H7 (cell line): ENCODE measurements at regions not wholly inside any gene's neighbourhood (a gene's known extent, or its start where the extent isn't known, plus 50 kb on each side); places are given as distances from the start of the nearest gene placed in this dataset.
"Not testable (repeated sequence)": the region's sequence is repeated elsewhere in the genome, so short reads cannot be mapped to it uniquely, and the experiment has no call there.

Experiments
- DNase-seq: peaks from one replicate; pipeline ENCODE4 v3.0.0; 2012
- H3K27me3 ChIP-seq: 2 replicates; pipeline ENCODE4 v1.6.0; 2011; ENCODE audit warnings: mild to moderate bottlenecking, low read length; ENCODE audit not compliant: control insufficient read depth, insufficient read depth
- H3K36me3 ChIP-seq: replicated peaks from 2 replicates; pipeline ENCODE4 v1.5.1; 2011; ENCODE audit warnings: low read length; ENCODE audit not compliant: control insufficient read depth, insufficient read depth
- H3K4me3 ChIP-seq: 2 replicates; pipeline ENCODE4 v1.5.1; 2011; ENCODE audit warnings: low read depth, mild to moderate bottlenecking, control low read depth, low read length, moderate library complexity; ENCODE audit not compliant: insufficient read depth

DNA sequence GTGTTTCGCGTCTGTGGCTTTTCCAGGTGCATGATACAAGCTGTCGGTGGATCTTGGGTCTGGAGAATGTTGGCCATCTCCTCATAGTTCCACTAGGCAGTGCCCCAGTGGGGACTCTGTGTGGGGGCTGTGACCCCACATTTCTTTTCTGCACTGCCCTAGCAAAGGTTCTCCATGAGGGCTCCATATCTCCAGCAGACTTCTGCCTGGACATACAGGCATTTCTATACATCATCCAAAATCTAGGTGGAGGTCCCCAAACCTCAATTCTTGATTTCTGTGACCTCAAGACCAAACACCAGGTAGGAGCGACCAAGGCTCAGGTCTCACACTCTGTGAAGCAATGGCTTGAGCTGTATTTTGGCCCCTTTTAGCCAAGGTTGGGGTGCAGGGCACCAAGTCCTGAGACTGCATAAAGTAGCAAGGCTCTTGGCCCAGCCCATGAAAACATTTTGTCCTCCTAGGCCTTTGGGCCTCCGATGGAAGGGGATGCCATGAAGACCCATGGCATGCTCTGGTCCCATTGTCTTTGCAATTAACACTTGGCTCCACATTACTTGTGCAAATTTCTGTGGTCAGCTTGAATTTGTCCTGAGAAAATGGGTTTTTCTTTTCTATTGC lies 615.3 kb downstream of the ZBBX start:
- no peak for DNase-seq
- Histone ChIP-seq H3K27me3 (no peaks in the 10 kb centered on the region), H3K4me3 (no peak overlapping the region), H3K36me3 (no peaks in the 10 kb centered on the region)

DNA sequence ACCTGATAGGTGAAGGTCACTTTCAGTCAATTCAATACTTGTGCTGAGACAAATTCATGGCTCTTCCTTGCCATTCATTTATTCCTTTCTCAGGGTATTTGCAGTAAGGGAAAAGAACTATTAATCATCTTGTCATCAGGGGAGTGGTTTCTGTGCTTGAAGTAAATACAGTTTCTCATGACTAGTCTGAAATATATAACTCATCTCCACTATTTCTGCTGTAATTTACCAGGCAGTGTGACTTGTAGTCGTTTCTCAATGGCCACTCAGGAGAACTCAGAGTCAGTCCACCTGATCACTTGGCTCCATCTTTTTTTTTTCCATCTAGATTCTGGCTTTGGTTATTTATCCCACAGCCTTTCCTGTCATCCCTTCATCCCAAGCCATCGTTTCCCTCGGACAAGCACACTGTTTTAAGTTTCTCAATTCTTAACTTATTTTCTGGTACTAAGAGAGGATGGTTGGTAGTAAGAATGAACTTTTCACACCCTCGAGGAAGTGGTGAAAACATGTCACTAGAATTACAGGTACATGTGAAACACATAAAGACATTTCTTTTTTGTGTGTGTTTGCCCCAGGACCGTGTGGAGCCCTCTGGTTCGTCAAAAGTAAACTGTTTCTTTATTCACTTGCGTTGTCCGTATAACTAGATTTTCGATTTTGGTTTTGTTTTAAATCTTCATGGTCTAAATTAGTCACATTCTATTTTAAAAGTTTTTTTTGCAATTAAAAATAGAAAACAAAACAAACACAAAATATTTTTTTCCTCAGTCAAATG lies 620.2 kb downstream of the ZBBX start:
- DNase-seq, result no peak
- Histone ChIP-seq H3K4me3 (no peak overlapping the region), H3K27me3 (no peaks in the 10 kb centered on the region), H3K36me3 (no peaks in the 10 kb centered on the region)

DNA sequence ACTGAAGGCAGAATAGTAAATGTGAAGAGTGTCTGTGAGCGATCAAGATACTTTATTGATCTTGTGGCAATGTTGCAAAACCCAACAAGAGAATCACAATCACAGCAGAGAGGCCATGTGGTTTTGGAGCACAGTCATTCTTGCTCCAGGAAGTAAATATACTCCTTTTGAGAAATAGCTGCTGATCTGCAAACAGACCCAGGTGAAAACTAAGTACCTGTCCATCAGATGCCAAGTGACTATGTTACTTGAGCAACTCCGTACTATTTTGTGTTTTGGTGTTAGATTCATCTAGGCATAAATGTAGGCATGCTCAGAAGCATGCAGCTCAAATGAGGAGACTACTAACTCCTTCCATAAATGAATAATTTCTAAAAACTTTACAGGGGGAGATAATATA lies 627.9 kb downstream of the ZBBX start:
- H3K27me3 ChIP-seq, result no peaks in the 10 kb centered on the region
- no peak for DNase-seq
- H3K4me3 ChIP-seq, result no peak overlapping the region
- no peaks in the 10 kb centered on the region for H3K36me3 ChIP-seq

- peak; percentile 2 for DNase-seq
- H3K36me3 ChIP-seq, result no peaks in the 10 kb centered on the region
- no peak overlapping the region for H3K4me3 ChIP-seq
- no peaks in the 10 kb centered on the region for H3K27me3 ChIP-seq
Measured at GRCh38 chr3:166743481-166744134, 636.5 kb downstream of the ZBBX start.

DNA sequence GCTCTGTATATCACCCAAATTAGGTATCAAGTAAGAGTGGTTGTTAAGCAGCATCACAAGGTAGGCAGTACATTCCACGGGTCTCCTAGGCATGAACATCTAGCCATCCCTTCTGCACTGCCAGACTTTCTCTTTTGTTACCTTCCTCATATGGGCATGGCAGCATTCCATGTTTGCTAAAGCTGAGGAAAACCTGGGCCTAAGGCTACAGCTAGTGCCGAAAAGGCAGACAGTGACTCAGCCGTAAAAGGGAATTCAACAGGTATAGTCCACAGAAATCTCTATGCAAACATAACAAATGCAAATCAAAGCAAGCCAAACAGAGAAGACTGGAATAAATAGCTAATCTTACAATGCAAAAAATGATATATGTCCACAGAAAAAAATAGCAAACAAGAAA lies 645.4 kb downstream of the ZBBX start:
- H3K4me3 ChIP-seq, result no peak overlapping the region
- no peaks in the 10 kb centered on the region for H3K36me3 ChIP-seq
- DNase-seq, result no peak
- H3K27me3 ChIP-seq, result no peaks in the 10 kb centered on the region

DNA sequence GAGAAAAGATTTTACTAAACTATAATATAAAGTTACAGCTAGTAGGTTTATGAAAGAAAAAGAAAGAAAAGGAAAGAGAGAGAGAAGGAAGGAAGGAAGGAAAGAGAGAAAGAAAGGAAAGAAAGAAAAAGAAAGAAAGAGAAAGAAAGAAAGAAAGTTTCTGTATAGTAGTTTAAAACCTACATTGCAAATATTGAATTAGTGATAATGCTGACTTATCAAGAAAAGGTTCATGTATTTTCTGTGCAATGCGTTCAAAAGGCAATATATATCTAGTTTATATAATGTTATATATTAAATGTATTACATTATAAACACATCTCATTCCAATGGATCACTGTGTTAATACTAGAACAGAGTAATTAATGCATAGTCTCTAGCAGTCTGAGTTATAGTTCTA lies 648.4 kb downstream of the ZBBX start:
- no peaks in the 10 kb centered on the region for H3K36me3 ChIP-seq
- no peaks in the 10 kb centered on the region for H3K27me3 ChIP-seq
- DNase-seq, result no peak
- no peak overlapping the region for H3K4me3 ChIP-seq

DNA sequence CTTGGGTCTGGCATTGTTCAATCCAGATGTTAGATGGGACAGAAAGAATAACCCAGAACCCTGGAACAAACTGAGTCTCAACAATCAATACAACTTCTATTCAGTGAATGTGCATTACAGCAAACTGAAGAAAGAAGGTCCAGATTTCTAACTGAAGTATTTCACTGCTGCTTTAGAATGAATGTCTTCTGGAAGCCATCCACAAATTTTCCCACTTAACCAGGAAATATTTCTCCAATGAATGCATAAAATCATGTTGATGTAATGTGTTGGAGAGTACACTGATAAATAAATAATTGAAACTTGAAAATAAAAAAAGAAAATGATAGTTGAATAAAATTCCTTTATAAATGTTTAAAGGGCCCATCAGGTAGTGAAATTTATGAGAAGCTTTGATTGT lies 658.6 kb downstream of the ZBBX start:
- DNase-seq, result no peak
- Histone ChIP-seq H3K27me3 (no peaks in the 10 kb centered on the region), H3K36me3 (no peaks in the 10 kb centered on the region), H3K4me3 (no peak overlapping the region)

- no peak overlapping the region for H3K4me3 ChIP-seq
Measured at GRCh38 chr3:166714206-166714605, 665.9 kb downstream of the ZBBX start.

DNA sequence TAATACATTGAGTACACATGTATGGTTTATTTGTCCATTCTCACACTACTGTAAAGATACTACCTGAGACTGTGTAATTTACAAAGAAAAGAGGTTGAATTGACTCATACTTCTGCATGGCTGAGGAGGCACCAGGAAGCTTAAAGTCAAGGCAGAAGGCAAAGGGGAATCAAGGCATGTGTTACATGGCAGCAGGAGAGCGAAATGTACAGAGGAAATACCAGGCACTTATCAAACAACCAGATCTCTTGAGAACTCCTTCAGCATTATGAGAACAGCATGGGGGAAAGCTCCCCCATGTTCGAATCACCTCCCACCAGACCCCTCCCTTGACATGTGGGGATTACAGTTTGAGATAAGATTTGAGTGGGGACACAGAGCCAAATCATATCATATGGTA lies 666.3 kb downstream of the ZBBX start:
- Histone ChIP-seq H3K4me3 (no peak overlapping the region), H3K27me3 (no peaks in the 10 kb centered on the region), H3K36me3 (no peaks in the 10 kb centered on the region)
- DNase-seq, result no peak

More at GRCh38 chr3:166714206-166714605, 665.9 kb downstream of the ZBBX start:
- Histone ChIP-seq H3K27me3 (no peaks in the 10 kb centered on the region), H3K36me3 (no peaks in the 10 kb centered on the region)
- no peak for DNase-seq

DNA sequence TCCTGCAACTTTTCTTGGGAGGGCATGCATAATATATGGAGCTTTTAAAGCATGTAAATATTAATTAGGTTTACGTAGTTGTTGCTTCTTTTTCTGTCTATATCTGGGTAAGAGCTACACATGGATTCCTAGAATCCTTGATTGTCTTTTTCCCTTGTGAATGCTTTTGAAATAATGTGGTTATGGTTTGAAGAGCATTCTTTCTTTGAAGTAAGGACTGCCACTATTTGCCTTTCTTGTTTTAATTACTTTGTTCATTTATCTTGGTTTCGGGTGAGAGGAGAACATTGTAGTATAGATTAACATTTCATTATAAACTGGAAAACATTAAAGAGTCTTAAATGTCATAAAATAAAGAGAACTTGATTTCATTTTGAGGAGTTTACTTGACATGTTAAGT lies 674.0 kb downstream of the ZBBX start:
- DNase-seq, result no peak
- H3K4me3 ChIP-seq, result no peak overlapping the region
- H3K27me3 ChIP-seq, result no peaks in the 10 kb centered on the region
- H3K36me3 ChIP-seq, result no peaks in the 10 kb centered on the region

DNA sequence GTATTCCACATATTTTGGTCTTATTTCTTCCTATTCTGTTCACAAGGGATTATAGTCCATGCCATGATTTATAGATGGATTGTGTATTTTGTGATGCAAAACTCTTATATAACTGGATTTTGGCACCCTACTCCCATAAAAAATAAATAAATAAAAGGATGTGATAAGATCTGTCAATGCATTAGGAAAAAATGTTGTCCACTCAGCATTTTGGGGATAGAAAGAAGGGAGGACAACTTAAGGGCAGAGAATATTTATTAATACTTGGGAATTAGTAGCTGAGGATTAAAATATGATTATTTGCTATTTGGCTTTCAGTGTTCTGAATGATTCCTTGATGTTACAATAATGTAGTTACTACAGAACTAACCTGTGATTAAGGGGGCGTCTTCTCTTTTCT lies 682.6 kb downstream of the ZBBX start:
- Histone ChIP-seq H3K27me3 (no peaks in the 10 kb centered on the region), H3K36me3 (no peaks in the 10 kb centered on the region), H3K4me3 (no peak overlapping the region)
- no peak for DNase-seq

DNA sequence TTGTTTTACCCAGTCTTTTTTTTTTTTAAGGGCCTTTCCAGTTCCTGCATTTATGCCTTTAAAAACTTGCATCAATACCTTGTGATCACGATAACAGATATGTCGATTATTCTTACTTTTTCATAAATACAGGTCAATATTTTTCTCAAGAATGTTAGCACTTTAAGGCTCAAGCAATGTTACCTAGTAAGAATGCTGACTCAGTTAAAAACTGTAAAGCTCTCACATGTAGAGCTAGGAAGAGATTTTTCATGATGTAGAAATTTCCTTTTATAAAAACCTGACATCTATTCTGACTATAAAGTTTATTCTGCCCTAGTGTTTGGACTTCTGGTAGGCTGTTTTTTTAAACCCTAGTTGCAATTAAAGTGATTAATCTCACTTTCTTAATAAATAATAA lies 684.0 kb downstream of the ZBBX start:
- Histone ChIP-seq H3K36me3 (no peaks in the 10 kb centered on the region), H3K27me3 (no peaks in the 10 kb centered on the region)
- DNase-seq, result no peak

GRCh38 chr3:166688665-166689064 lies 691.4 kb downstream of the ZBBX start:
- Histone ChIP-seq H3K4me3 (no peak overlapping the region), H3K27me3 (no peaks in the 10 kb centered on the region), H3K36me3 (no peaks in the 10 kb centered on the region)
- DNase-seq, result no peak

More for the DNA sequence above, 684.0 kb downstream of the ZBBX start:
- H3K4me3 ChIP-seq, result no peak overlapping the region

DNA sequence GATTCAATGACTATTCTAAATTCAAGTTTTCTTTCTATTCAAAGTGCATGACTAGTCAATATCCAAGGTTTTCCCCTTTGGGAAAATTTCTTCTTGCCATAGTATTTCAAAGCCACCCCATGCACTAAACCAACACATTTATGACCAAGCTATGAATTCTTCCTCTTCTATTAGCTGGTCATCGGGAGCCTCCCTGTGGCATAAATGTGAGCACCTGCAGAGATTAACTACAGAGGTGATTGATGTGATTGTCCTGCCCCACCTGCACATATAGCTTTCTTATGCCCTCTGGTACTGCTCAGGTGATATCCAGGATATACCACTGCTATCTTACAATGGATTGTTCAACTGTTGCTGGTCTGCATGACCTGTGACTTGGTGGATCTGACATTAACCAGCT lies 694.9 kb downstream of the ZBBX start:
- no peak for DNase-seq
- Histone ChIP-seq H3K36me3 (no peaks in the 10 kb centered on the region), H3K27me3 (no peaks in the 10 kb centered on the region), H3K4me3 (no peak overlapping the region)

GRCh38 chr3:166684077-166684476 lies 696.0 kb downstream of the ZBBX start:
- not testable (repeated sequence) for H3K4me3 ChIP-seq, H3K36me3 ChIP-seq, H3K27me3 ChIP-seq, DNase-seq
